Gastrocnemius medialis (tissue), 4 donors: ENCODE measurements at regions not wholly inside any gene's neighbourhood (a gene's known extent, or its start where the extent isn't known, plus 50 kb on each side); places are given as distances from the start of the nearest gene placed in this dataset.

Experiments used
- ATAC-seq, 2 donors: fragments of 150-250 bp; one replicate each; pipeline ENCODE4 v1.9.1; 2016
- DNase-seq, 2 donors: peaks; one replicate each; pipeline ENCODE4 v3.0.0-alpha.2; 2019
- H3K27ac ChIP-seq, 4 donors: fragments of 200-600 bp; sonication (generic); 1 replicate in 1 of 4; 2 replicates in 3 of 4; pipeline ENCODE4 v1.5.1; 2016 to 2018; ENCODE audit warnings: mild to moderate bottlenecking in 2 of 4, moderate library complexity in 1 of 4
- H3K27me3 ChIP-seq, 3 donors: fragments of 200-600 bp; sonication (generic) in 2 of 3; 1 replicate in 1 of 3; 2 replicates in 2 of 3; pipeline versions ENCODE4 v1.5.1 to v1.6.0; 2016 to 2019; ENCODE audit warnings: mild to moderate bottlenecking in 1 of 3, moderate library complexity in 1 of 3
- H3K36me3 ChIP-seq, 2 donors: fragments of 200-600 bp; sonication (generic) in 1 of 2; one replicate each; pipeline ENCODE4 v1.5.1; 2017 to 2018
- H3K4me1 ChIP-seq, 2 donors: fragments of 200-600 bp; sonication (generic) in 1 of 2; one replicate each; pipeline ENCODE4 v1.5.1; 2016 to 2017; ENCODE audit warnings: mild to moderate bottlenecking in 2 of 2
- H3K4me3 ChIP-seq, 4 donors: fragments of 200-600 bp; sonication (generic) in 3 of 4; 1 replicate in 1 of 4; 2 replicates in 3 of 4; pipeline ENCODE4 v1.5.1; 2016 to 2019; ENCODE audit warnings: mild to moderate bottlenecking in 2 of 4
- H3K9me3 ChIP-seq, 3 donors: fragments of 200-600 bp; sonication (generic) in 2 of 3; 1 replicate in 1 of 3; 2 replicates in 2 of 3; pipeline ENCODE4 v1.5.1; 2016 to 2019
- CTCF ChIP-seq, 5 experiments: fragments of 450-650 bp in 3 of 5; fragments of 200-600 bp in 2 of 5; sonication (generic) in 2 of 5; IDR thresholded peaks in 4 of 5; conservative IDR thresholded peaks in 1 of 5; 1 replicate in 4 of 5; 2 replicates in 1 of 5; pipeline ENCODE4 v1.5.1; 2016 to 2019; ENCODE audit warnings: antibody characterized with exemption in 5 of 5, mild to moderate bottlenecking in 3 of 5, moderate library complexity in 3 of 5
- POLR2A ChIP-seq, 2 donors: fragments of 450-650 bp; IDR thresholded peaks; one replicate each; pipeline ENCODE4 v1.6.1; 2017; ENCODE audit warnings: antibody characterized with exemption in 2 of 2, mild to moderate bottlenecking in 2 of 2, moderate library complexity in 2 of 2
- in situ Hi-C, 4 donors: fragments of 200-750 bp; cut with MboI; loops; one replicate each; pipeline versions ENCODE4 v1.15.0 to v1.8.0; 2017; ENCODE audit warnings: low sequenced_read_pairs in 4 of 4
- intact Hi-C: fragments of 100-400 bp; cut with DNase I; formaldehyde crosslinking; loops from one replicate; pipeline ENCODE4 v1.15.1; 2023; ENCODE audit warnings: low total_unique reads

- Histone ChIP-seq H3K36me3 (no peaks in the 10 kb centered on the region), H3K9me3 (no peaks in the 10 kb centered on the region), H3K4me1 (no peaks in the 10 kb centered on the region), H3K27me3 (no peaks in the 10 kb centered on the region), H3K27ac (no peak overlapping the region), H3K4me3 (no peak overlapping the region)
- no peak for TF ChIP-seq POLR2A (IDR thresholded peaks at IDR 0.05)
- no peak for TF ChIP-seq CTCF (IDR thresholded peaks at IDR 0.05 in 4 of 5, conservative IDR thresholded peaks at IDR 0.05 in 1 of 5)
- intact Hi-C loops (no loop called here), in situ Hi-C loops (no loop called here)
- DNase-seq (no peak), ATAC-seq (no peak)
These were observed 439.0 kb upstream of the STXBP6 start for GRCh38 chr14:25488961-25489360.

DNA sequence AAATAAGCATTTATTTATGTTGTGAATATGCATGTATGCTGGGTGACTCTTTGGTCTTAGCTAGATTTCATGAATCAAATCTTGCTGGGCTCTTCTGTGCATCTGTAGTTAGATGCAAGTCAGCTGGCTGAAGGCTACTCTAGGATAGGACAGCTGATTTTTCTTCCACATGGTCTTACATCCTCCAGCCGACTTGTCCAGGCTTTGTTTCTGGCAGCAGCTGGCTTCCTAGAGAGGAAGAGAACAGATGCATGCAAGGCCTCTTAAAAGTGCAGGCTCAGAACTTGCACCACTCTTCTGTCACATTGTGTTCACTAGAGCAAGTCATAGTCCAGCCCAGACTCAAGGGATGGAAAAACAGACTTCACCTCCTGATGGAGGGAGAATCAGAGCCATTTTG is 435.4 kb upstream of the STXBP6 start:
- no peaks in the 10 kb centered on the region for H3K36me3 ChIP-seq
- intact Hi-C loops (no loop called here), in situ Hi-C loops (no loop called here)
- DNase-seq (no peak), ATAC-seq (no peak)
- no peaks in the 10 kb centered on the region for H3K4me1 ChIP-seq
- no peaks in the 10 kb centered on the region for H3K9me3 ChIP-seq
- TF ChIP-seq CTCF (IDR thresholded peaks at IDR 0.05 in 4 of 5, conservative IDR thresholded peaks at IDR 0.05 in 1 of 5) (no peak), POLR2A (IDR thresholded peaks at IDR 0.05) (no peak)
- H3K4me3 ChIP-seq = no peak overlapping the region
- no peak overlapping the region for H3K27ac ChIP-seq
- no peaks in the 10 kb centered on the region for H3K27me3 ChIP-seq

DNA sequence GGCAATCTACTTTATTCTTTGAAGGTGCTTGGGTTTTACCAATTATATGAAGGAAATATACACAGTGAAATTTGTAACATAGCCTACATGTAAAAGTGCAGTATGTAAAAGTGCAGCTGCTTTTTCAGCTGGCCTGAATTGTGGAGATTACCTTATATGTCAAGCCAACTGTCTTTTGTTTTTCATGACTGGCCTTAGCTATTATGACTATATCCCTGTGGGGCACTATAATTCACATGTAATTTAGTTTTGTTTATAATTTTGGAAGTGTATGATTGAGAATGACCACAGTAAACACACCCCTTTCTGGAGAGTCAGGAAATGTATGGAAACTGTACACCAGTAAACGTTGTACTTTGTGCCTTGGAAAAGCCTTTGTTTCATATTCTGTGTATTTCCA is 435.0 kb upstream of the STXBP6 start:
- in situ Hi-C loops = no loop called here
- Histone ChIP-seq H3K27me3 (no peaks in the 10 kb centered on the region), H3K9me3 (no peaks in the 10 kb centered on the region), H3K4me3 (no peak overlapping the region), H3K4me1 (no peaks in the 10 kb centered on the region), H3K27ac (no peak overlapping the region), H3K36me3 (no peaks in the 10 kb centered on the region)
- intact Hi-C loops = no loop called here
- TF ChIP-seq CTCF (IDR thresholded peaks at IDR 0.05 in 4 of 5, conservative IDR thresholded peaks at IDR 0.05 in 1 of 5) (no peak), POLR2A (IDR thresholded peaks at IDR 0.05) (no peak)
- no peak for ATAC-seq
- no peak for DNase-seq

DNA sequence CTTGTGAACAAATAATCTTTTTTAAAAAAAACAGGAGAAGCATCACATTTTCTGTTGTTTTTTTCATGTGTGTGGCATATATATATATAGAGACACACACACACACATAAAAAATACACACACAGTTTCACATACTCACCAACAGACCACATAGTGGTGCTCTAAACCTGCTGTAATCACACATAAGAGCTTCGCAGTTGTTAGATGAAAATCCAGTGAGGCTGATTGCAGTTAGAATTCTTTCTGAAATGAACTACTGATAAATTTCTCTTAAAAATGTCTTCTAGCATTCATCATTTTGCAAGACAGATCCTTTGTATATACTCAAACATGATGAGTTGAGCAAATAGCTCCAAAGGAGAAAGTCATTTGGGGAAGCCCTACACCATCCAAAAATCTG is 434.3 kb upstream of the STXBP6 start:
- H3K27ac ChIP-seq = no peak overlapping the region
- H3K36me3 ChIP-seq = no peaks in the 10 kb centered on the region
- H3K27me3 ChIP-seq = no peaks in the 10 kb centered on the region
- no peaks in the 10 kb centered on the region for H3K4me1 ChIP-seq
- no peak for ATAC-seq
- no peaks in the 10 kb centered on the region for H3K9me3 ChIP-seq
- DNase-seq = no peak
- in situ Hi-C loops (no loop called here), intact Hi-C loops (no loop called here)
- H3K4me3 ChIP-seq = no peak overlapping the region
- TF ChIP-seq POLR2A (IDR thresholded peaks at IDR 0.05) (no peak), CTCF (IDR thresholded peaks at IDR 0.05 in 4 of 5, conservative IDR thresholded peaks at IDR 0.05 in 1 of 5) (no peak)

DNA sequence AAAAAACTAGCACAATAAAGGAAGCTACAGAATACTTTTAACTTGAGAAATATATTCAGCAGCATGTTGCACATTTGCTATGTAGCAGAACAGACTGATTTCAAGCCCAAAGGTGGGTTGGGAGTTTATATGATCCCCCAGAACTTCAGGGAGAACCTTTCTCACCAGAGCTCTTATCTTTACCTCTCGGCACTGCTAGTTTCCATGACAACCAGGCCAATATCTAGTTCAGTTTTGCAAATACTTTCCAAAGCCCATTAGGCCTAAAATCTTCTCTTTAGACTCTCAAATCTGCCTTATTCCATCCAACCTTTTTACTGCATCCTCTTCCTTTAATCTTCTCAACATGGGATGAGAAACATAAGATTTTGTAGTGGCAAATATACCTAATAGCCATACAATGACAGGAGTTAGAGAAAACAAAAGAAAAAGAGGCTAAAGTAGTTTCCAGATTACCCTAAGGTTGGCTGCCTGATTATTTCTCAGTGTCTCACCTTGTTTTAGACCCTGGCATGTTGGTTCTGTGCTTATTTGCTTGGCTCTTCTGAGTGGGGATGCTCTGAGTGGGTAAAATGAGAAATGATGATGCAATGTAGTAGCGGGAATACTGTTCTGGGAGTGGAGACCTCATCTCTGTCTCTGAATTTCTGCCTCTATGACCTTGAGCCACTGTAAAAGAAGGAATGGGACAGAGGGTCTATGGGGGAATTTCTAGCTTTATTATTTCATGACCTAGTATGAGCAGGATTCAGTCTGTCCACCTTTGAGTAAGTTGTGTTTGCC is 427.6 kb upstream of the STXBP6 start:
- TF ChIP-seq POLR2A (IDR thresholded peaks at IDR 0.05) = no peak
- no peak for TF ChIP-seq CTCF (IDR thresholded peaks at IDR 0.05 in 4 of 5, conservative IDR thresholded peaks at IDR 0.05 in 1 of 5)
- Histone ChIP-seq H3K27ac (no peak overlapping the region), H3K27me3 (no peaks in the 10 kb centered on the region), H3K36me3 (no peaks in the 10 kb centered on the region), H3K4me1 (no peaks in the 10 kb centered on the region), H3K4me3 (no peak overlapping the region), H3K9me3 (no peaks in the 10 kb centered on the region)
- intact Hi-C loops = no loop called here
- no peak for ATAC-seq
- in situ Hi-C loops = no loop called here
- no peak for DNase-seq
